Chondrocyte (in vitro differentiated cells): ENCODE measurements at regions not wholly inside any gene's neighbourhood (a gene's known extent, or its start where the extent isn't known, plus 50 kb on each side); places are given as distances from the start of the nearest gene placed in this dataset.

Source experiments
- DNase-seq: peaks from one replicate; pipeline ENCODE4 v3.0.0; 2021; ENCODE audit warnings: mixed read lengths, low spot score
- H3K27ac Mint-ChIP-seq: one replicate; pipeline ENCODE4 v1.8.0; 2021; ENCODE audit warnings: mild to moderate bottlenecking, moderate library complexity, mixed read lengths; ENCODE audit not compliant: unreplicated experiment
- H3K27me3 Mint-ChIP-seq: 2 replicates; pipeline ENCODE4 v1.8.0; 2021; ENCODE audit warnings: low read depth, mixed read lengths
- H3K36me3 Mint-ChIP-seq: 2 replicates; pipeline ENCODE4 v1.8.0; 2021; ENCODE audit warnings: low read depth, mixed read lengths
- H3K4me1 Mint-ChIP-seq: 2 replicates; pipeline ENCODE4 v1.8.0; 2021; ENCODE audit warnings: low read depth, mild to moderate bottlenecking, mixed read lengths
- H3K4me3 Mint-ChIP-seq: one replicate; pipeline ENCODE4 v1.8.0; 2021; ENCODE audit warnings: mild to moderate bottlenecking, moderate library complexity, mixed read lengths; ENCODE audit not compliant: unreplicated experiment
- H3K9me3 Mint-ChIP-seq: 2 replicates; pipeline ENCODE4 v1.8.0; 2021; ENCODE audit warnings: low read depth, mixed read lengths
- CTCF ChIP-seq: fragments of 200-600 bp; sonication (generic); IDR thresholded peaks from 2 replicates; pipeline ENCODE4 v1.5.0; 2021; ENCODE audit warnings: antibody characterized with exemption, mild to moderate bottlenecking, moderate library complexity

GRCh38 chr7:27312820-27313219 is 70.2 kb downstream of the EVX1 start:
- Mint-ChIP-seq H3K27ac (no peak overlapping the region), H3K4me3 (no peak overlapping the region), H3K4me1 (no peaks in the 10 kb centered on the region), H3K36me3 (no peaks in the 10 kb centered on the region), H3K27me3 (peaks cover 29% of the 10 kb centered on the region), H3K9me3 (peaks cover 2% of the 10 kb centered on the region)
- no peak for DNase-seq
- TF ChIP-seq CTCF, result no peak

- H3K27ac Mint-ChIP-seq, result no peak overlapping the region
- H3K9me3 Mint-ChIP-seq, result peaks cover 8% of the 10 kb centered on the region
- no peaks in the 10 kb centered on the region for H3K4me1 Mint-ChIP-seq
Observed at GRCh38 chr7:27314111-27314510, 71.5 kb downstream of the EVX1 start.

GRCh38 chr7:27315066-27315465 is 72.5 kb downstream of the EVX1 start:
- Mint-ChIP-seq H3K27me3 (peaks cover 34% of the 10 kb centered on the region), H3K9me3 (peaks cover 12% of the 10 kb centered on the region), H3K4me1 (no peaks in the 10 kb centered on the region), H3K27ac (no peak overlapping the region), H3K4me3 (no peak overlapping the region), H3K36me3 (no peaks in the 10 kb centered on the region)
- DNase-seq, result no peak
- TF ChIP-seq CTCF, result no peak

More at GRCh38 chr7:27314111-27314510, 71.5 kb downstream of the EVX1 start:
- Mint-ChIP-seq H3K27me3 (peaks cover 32% of the 10 kb centered on the region), H3K36me3 (no peaks in the 10 kb centered on the region), H3K4me3 (no peak overlapping the region)
- no peak for DNase-seq
- no peak for TF ChIP-seq CTCF

- Mint-ChIP-seq H3K36me3 (no peaks in the 10 kb centered on the region), H3K4me3 (no peak overlapping the region), H3K9me3 (peaks cover 12% of the 10 kb centered on the region), H3K4me1 (no peaks in the 10 kb centered on the region), H3K27ac (no peak overlapping the region), H3K27me3 (peaks cover 35% of the 10 kb centered on the region)
- no peak for TF ChIP-seq CTCF
- no peak for DNase-seq
Observed at GRCh38 chr7:27316311-27316710, 73.7 kb downstream of the EVX1 start.

- Mint-ChIP-seq H3K27me3 (peaks cover 20% of the 10 kb centered on the region), H3K36me3 (no peaks in the 10 kb centered on the region), H3K4me3 (no peak overlapping the region), H3K9me3 (peaks cover 2% of the 10 kb centered on the region), H3K4me1 (no peaks in the 10 kb centered on the region), H3K27ac (no peak overlapping the region)
- DNase-seq, result no peak
- no peak for TF ChIP-seq CTCF
Observed at GRCh38 chr7:27324246-27324645, 81.6 kb downstream of the EVX1 start.
